ENCODE measurements at regions not wholly inside any gene's neighbourhood (a gene's known extent, or its start where the extent isn't known, plus 50 kb on each side); places are given as distances from the start of the nearest gene placed in this dataset.

GRCh38 chr2:190807886-190808285 lies 72.7 kb upstream of the GLS start:
- no peak for FAIRE-seq
- no peak for TF ChIP-seq HEYL (CRISPR knock-in tag; IDR thresholded peaks at IDR 0.05)
- TF ChIP-seq TFCP2L1 (CRISPR knock-in tag; IDR thresholded peaks at IDR 0.05) = no peak
- no peak for TF ChIP-seq USF2 (IDR thresholded peaks at IDR 0.05)
- TF ChIP-seq MYC (IDR thresholded peaks at IDR 0.05; ENCODE audit: borderline replicate concordance, low read length) = no peak
- TF ChIP-seq REST (IDR thresholded peaks at IDR 0.05) = no peak
- TF ChIP-seq CBX2 (IDR thresholded peaks at IDR 0.05; ENCODE audit: borderline replicate concordance, low read depth) = no peak
- no peak for TF ChIP-seq RAD21 (conservative IDR thresholded peaks at IDR 0.05 in 1 of 2, IDR thresholded peaks at IDR 0.05 in 1 of 2)
- CTCF ChIA-PET = interaction anchor here (0.7 to 1.3 kb wide), 3 partner anchors 17 to 28 kb away, joined by 3 to 4 read pairs (median 3); no protein-coding TSS in a partner anchor

GRCh38 chr2:190809139-190809764 lies 71.4 kb upstream of the GLS start:
- FAIRE-seq = no peak

More at GRCh38 chr2:190807886-190808285, 72.7 kb upstream of the GLS start:
- Histone ChIP-seq H3K4me2 (no peak overlapping the region), H3K4me3 (no peak overlapping the region), H3K27ac (no peak overlapping the region), H3K4me1 (peaks cover 39% of the 10 kb centered on the region), H3K9me3 (no peaks in the 10 kb centered on the region)
- no peak for DNase-seq (ENCODE audit: low read depth in 1 of 2, low spot score in 1 of 2)
- ATAC-seq = no peak
- POLR2A ChIA-PET = no interaction called here
- 92% methylated on average over 2 of the region's 2 CpGs for WGBS (ENCODE audit: missing lambda C conversion rate)

GRCh38 chr2:190809876-190810525 lies 70.6 kb upstream of the GLS start:
- peaks cover 27% of the 10 kb centered on the region for H3K4me1 ChIP-seq
- FAIRE-seq = no peak
- WGBS (ENCODE audit: missing lambda C conversion rate) = 74% methylated on average over 4 of the region's 4 CpGs
- TF ChIP-seq RCOR1 (IDR thresholded peaks at IDR 0.05; ENCODE audit: low read depth, low read length) (no peak), HOXB13 (CRISPR knock-in tag; IDR thresholded peaks at IDR 0.05; ENCODE audit: low read depth) (no peak), FOSL2 (IDR thresholded peaks at IDR 0.05) (no peak), FOSL2 (CRISPR knock-in tag; IDR thresholded peaks at IDR 0.05) (peak; percentile 27; the same call in 1 of the 2 replicates)
- peak overlapping the region; percentile 44 for H3K4me2 ChIP-seq
- ChIA-PET POLR2A (no interaction called here), CTCF (interaction anchor here (0.7 to 1.0 kb wide), 3 partner anchors 8 to 607 kb away, joined by 3 to 4 read pairs (median 3); no protein-coding TSS in a partner anchor)
- H3K9me3 ChIP-seq = no peaks in the 10 kb centered on the region
- no peak overlapping the region for H3K4me3 ChIP-seq
- no peak for DNase-seq (ENCODE audit: low read depth in 1 of 2, low spot score in 1 of 2)
- peak in 1 of 2 experiments; percentile 42; a peak in 3 of 6 replicates for ATAC-seq
- peak overlapping the region in 1 of 2 experiments; percentile 62; a peak in 3 of 6 replicates for H3K27ac ChIP-seq

More at GRCh38 chr2:190809139-190809764, 71.4 kb upstream of the GLS start:
- Histone ChIP-seq H3K4me2 (peak overlapping the region; percentile 44), H3K9me3 (no peaks in the 10 kb centered on the region), H3K27ac (peak overlapping the region; percentile 24 to 62; a peak in 4 of 6 replicates), H3K4me3 (no peak overlapping the region), H3K4me1 (peaks cover 35% of the 10 kb centered on the region)
- 84% methylated on average over 5 of the region's 5 CpGs for WGBS (ENCODE audit: missing lambda C conversion rate)
- ChIA-PET CTCF (interaction anchor here (1.0 kb wide), 1 partner anchor 299 kb away, joined by 4 read pairs; no protein-coding TSS in a partner anchor), POLR2A (no interaction called here)
- no peak for DNase-seq (ENCODE audit: low read depth in 1 of 2, low spot score in 1 of 2)
- TF ChIP-seq CHD2 (IDR thresholded peaks at IDR 0.05; ENCODE audit: low read length, partially characterized antibody) (no peak), CEBPB (IDR thresholded peaks at IDR 0.05) (0 out of 4 replicates have a peak, but pooled peaks of 1 of the 2 experiments have one; percentile 24)
- ATAC-seq = peak in 1 of 2 experiments; percentile 13; a peak in 1 of 6 replicates
